Activated CD4-positive, alpha-beta T cell treated with anti-CD3 and anti-CD28 coated beads, Interleukin-2, amount 10 ng/mL, durations not matched to agents 24 days and 14 days (primary cell): ENCODE measurements at regions not wholly inside any gene's neighbourhood (a gene's known extent, or its start where the extent isn't known, plus 50 kb on each side); places are given as distances from the start of the nearest gene placed in this dataset.

Source experiments
- DNase-seq: peaks from one replicate; pipeline ENCODE4 v3.0.0; 2022
- H3K27ac Mint-ChIP-seq: one replicate; pipeline ENCODE4 v1.8.0; 2022; ENCODE audit warnings: mild to moderate bottlenecking, mixed read lengths
- H3K27me3 Mint-ChIP-seq: one replicate; pipeline ENCODE4 v1.8.0; 2022; ENCODE audit warnings: mixed read lengths
- H3K36me3 Mint-ChIP-seq: one replicate; pipeline ENCODE4 v1.8.0; 2022; ENCODE audit warnings: low read depth, mild to moderate bottlenecking, mixed read lengths
- H3K4me1 Mint-ChIP-seq: one replicate; pipeline ENCODE4 v1.8.0; 2021; ENCODE audit warnings: mixed read lengths
- H3K4me3 Mint-ChIP-seq: one replicate; pipeline ENCODE4 v1.8.0; 2022; ENCODE audit warnings: mild to moderate bottlenecking, moderate library complexity, mixed read lengths
- H3K9me3 Mint-ChIP-seq: one replicate; pipeline ENCODE4 v1.8.0; 2021; ENCODE audit warnings: mixed read lengths
- intact Hi-C: fragments of 100-400 bp; cut with micrococcal nuclease; formaldehyde crosslinking; loops from one replicate; pipeline ENCODE4 v1.15.1; 2023

GRCh38 chr4:19915276-19915675, 336.4 kb upstream of the SLIT2 start:
- Mint-ChIP-seq H3K27ac (no peak overlapping the region), H3K27me3 (no peaks in the 10 kb centered on the region), H3K9me3 (peaks cover 10% of the 10 kb centered on the region), H3K36me3 (no peaks in the 10 kb centered on the region), H3K4me1 (no peaks in the 10 kb centered on the region), H3K4me3 (no peak overlapping the region)
- no peak for DNase-seq
- intact Hi-C loops, result no loop called here

GRCh38 chr4:19913650-19914049, 338.1 kb upstream of the SLIT2 start:
- Mint-ChIP-seq H3K4me1 (no peaks in the 10 kb centered on the region), H3K9me3 (peaks cover 5% of the 10 kb centered on the region), H3K27me3 (no peaks in the 10 kb centered on the region), H3K4me3 (no peak overlapping the region), H3K27ac (no peak overlapping the region), H3K36me3 (no peaks in the 10 kb centered on the region)
- intact Hi-C loops, result no loop called here
- no peak for DNase-seq

GRCh38 chr4:19910861-19911525, 340.7 kb upstream of the SLIT2 start:
- Mint-ChIP-seq H3K4me3 (no peak overlapping the region), H3K9me3 (no peaks in the 10 kb centered on the region), H3K36me3 (no peaks in the 10 kb centered on the region), H3K27me3 (no peaks in the 10 kb centered on the region), H3K4me1 (no peaks in the 10 kb centered on the region), H3K27ac (no peak overlapping the region)
- no peak for DNase-seq
- intact Hi-C loops, result no loop called here

- Mint-ChIP-seq H3K27me3 (no peaks in the 10 kb centered on the region), H3K27ac (no peak overlapping the region), H3K9me3 (no peaks in the 10 kb centered on the region), H3K36me3 (no peaks in the 10 kb centered on the region), H3K4me1 (no peaks in the 10 kb centered on the region), H3K4me3 (no peak overlapping the region)
- no peak for DNase-seq
- intact Hi-C loops, result no loop called here
Observed at GRCh38 chr4:19905024-19905423, 346.7 kb upstream of the SLIT2 start.

- DNase-seq, result no peak
- Mint-ChIP-seq H3K9me3 (peaks cover 9% of the 10 kb centered on the region), H3K27ac (no peak overlapping the region), H3K27me3 (no peaks in the 10 kb centered on the region), H3K36me3 (no peaks in the 10 kb centered on the region), H3K4me3 (no peak overlapping the region), H3K4me1 (no peaks in the 10 kb centered on the region)
- intact Hi-C loops, result no loop called here
Observed at GRCh38 chr4:19888587-19888986, 363.1 kb upstream of the SLIT2 start.

- Mint-ChIP-seq H3K4me3 (no peak overlapping the region), H3K36me3 (no peaks in the 10 kb centered on the region), H3K27me3 (no peaks in the 10 kb centered on the region), H3K9me3 (peaks cover 7% of the 10 kb centered on the region), H3K27ac (no peak overlapping the region), H3K4me1 (no peaks in the 10 kb centered on the region)
- DNase-seq, result no peak
- intact Hi-C loops, result no loop called here
Observed at GRCh38 chr4:19883841-19884240, 367.9 kb upstream of the SLIT2 start.

- intact Hi-C loops, result no loop called here
- Mint-ChIP-seq H3K27ac (no peak overlapping the region), H3K27me3 (no peaks in the 10 kb centered on the region), H3K36me3 (no peaks in the 10 kb centered on the region), H3K4me3 (no peak overlapping the region), H3K4me1 (no peaks in the 10 kb centered on the region), H3K9me3 (peaks cover 4% of the 10 kb centered on the region)
- DNase-seq, result no peak
Observed at GRCh38 chr4:19880206-19880605, 371.5 kb upstream of the SLIT2 start.

- no peak for DNase-seq
- peaks cover 4% of the 10 kb centered on the region for H3K9me3 Mint-ChIP-seq
- no peak overlapping the region for H3K4me3 Mint-ChIP-seq
- no peaks in the 10 kb centered on the region for H3K36me3 Mint-ChIP-seq
- H3K27me3 Mint-ChIP-seq, result no peaks in the 10 kb centered on the region
- H3K4me1 Mint-ChIP-seq, result no peaks in the 10 kb centered on the region
- no peak overlapping the region for H3K27ac Mint-ChIP-seq
- intact Hi-C loops, result no loop called here
Observed at GRCh38 chr4:19879330-19879729, 372.4 kb upstream of the SLIT2 start.

- Mint-ChIP-seq H3K27me3 (no peaks in the 10 kb centered on the region), H3K4me3 (no peak overlapping the region), H3K4me1 (no peaks in the 10 kb centered on the region), H3K36me3 (no peaks in the 10 kb centered on the region), H3K9me3 (peaks cover 12% of the 10 kb centered on the region), H3K27ac (no peak overlapping the region)
- intact Hi-C loops, result no loop called here
- no peak for DNase-seq
Observed at GRCh38 chr4:19857991-19858390, 393.7 kb upstream of the SLIT2 start.

- Mint-ChIP-seq H3K4me3 (no peak overlapping the region), H3K36me3 (no peaks in the 10 kb centered on the region), H3K9me3 (peaks cover 12% of the 10 kb centered on the region), H3K4me1 (no peaks in the 10 kb centered on the region), H3K27me3 (no peaks in the 10 kb centered on the region), H3K27ac (no peak overlapping the region)
- no peak for DNase-seq
- intact Hi-C loops, result no loop called here
Observed at GRCh38 chr4:19857380-19857779, 394.3 kb upstream of the SLIT2 start.

GRCh38 chr4:19850909-19851308, 400.8 kb upstream of the SLIT2 start:
- Mint-ChIP-seq H3K4me3 (no peak overlapping the region), H3K9me3 (peaks cover 4% of the 10 kb centered on the region), H3K36me3 (no peaks in the 10 kb centered on the region), H3K27me3 (no peaks in the 10 kb centered on the region), H3K4me1 (no peaks in the 10 kb centered on the region), H3K27ac (no peak overlapping the region)
- DNase-seq, result no peak
- intact Hi-C loops, result no loop called here

- DNase-seq, result no peak
- intact Hi-C loops, result no loop called here
- no peak overlapping the region for H3K27ac Mint-ChIP-seq
- no peaks in the 10 kb centered on the region for H3K4me1 Mint-ChIP-seq
- no peaks in the 10 kb centered on the region for H3K36me3 Mint-ChIP-seq
- H3K27me3 Mint-ChIP-seq, result no peaks in the 10 kb centered on the region
- peaks cover 4% of the 10 kb centered on the region for H3K9me3 Mint-ChIP-seq
- no peak overlapping the region for H3K4me3 Mint-ChIP-seq
Observed at GRCh38 chr4:19844446-19844845, 407.3 kb upstream of the SLIT2 start.

GRCh38 chr4:19842471-19842870, 409.2 kb upstream of the SLIT2 start:
- Mint-ChIP-seq H3K36me3 (no peaks in the 10 kb centered on the region), H3K9me3 (peaks cover 4% of the 10 kb centered on the region), H3K4me3 (no peak overlapping the region), H3K27me3 (no peaks in the 10 kb centered on the region), H3K27ac (no peak overlapping the region), H3K4me1 (no peaks in the 10 kb centered on the region)
- DNase-seq, result no peak
- intact Hi-C loops, result no loop called here

- intact Hi-C loops, result no loop called here
- no peak overlapping the region for H3K27ac Mint-ChIP-seq
- DNase-seq, result no peak
- H3K4me3 Mint-ChIP-seq, result no peak overlapping the region
- H3K9me3 Mint-ChIP-seq, result peaks cover 4% of the 10 kb centered on the region
- H3K4me1 Mint-ChIP-seq, result no peaks in the 10 kb centered on the region
- no peaks in the 10 kb centered on the region for H3K36me3 Mint-ChIP-seq
- H3K27me3 Mint-ChIP-seq, result no peaks in the 10 kb centered on the region
Observed at GRCh38 chr4:19838858-19839257, 412.8 kb upstream of the SLIT2 start.

GRCh38 chr4:19835429-19835828, 416.3 kb upstream of the SLIT2 start:
- intact Hi-C loops, result no loop called here
- H3K4me3 Mint-ChIP-seq, result no peak overlapping the region
- H3K36me3 Mint-ChIP-seq, result no peaks in the 10 kb centered on the region
- H3K27me3 Mint-ChIP-seq, result no peaks in the 10 kb centered on the region
- peaks cover 1% of the 10 kb centered on the region for H3K9me3 Mint-ChIP-seq
- no peak overlapping the region for H3K27ac Mint-ChIP-seq
- no peaks in the 10 kb centered on the region for H3K4me1 Mint-ChIP-seq
- no peak for DNase-seq
